Nephron progenitor cell (in vitro differentiated cells): ENCODE measurements at regions not wholly inside any gene's neighbourhood (a gene's known extent, or its start where the extent isn't known, plus 50 kb on each side); places are given as distances from the start of the nearest gene placed in this dataset.
"Not testable (repeated sequence)": the region's sequence is repeated elsewhere in the genome, so short reads cannot be mapped to it uniquely, and the experiment has no call there.

ENCODE experiments used
- DNase-seq: peaks from one replicate; pipeline ENCODE4 v3.0.0; 2021
- H3K27ac Mint-ChIP-seq: 2 replicates; pipeline ENCODE4 v1.8.0; 2021; ENCODE audit warnings: mild to moderate bottlenecking, moderate library complexity, mixed read lengths
- H3K27me3 Mint-ChIP-seq: 2 replicates; pipeline ENCODE4 v1.8.0; 2021; ENCODE audit warnings: mild to moderate bottlenecking, low read depth, mixed read lengths; ENCODE audit not compliant: poor library complexity
- H3K36me3 Mint-ChIP-seq: 2 replicates; pipeline ENCODE4 v1.8.0; 2021; ENCODE audit warnings: low read depth, mixed read lengths
- H3K4me1 Mint-ChIP-seq: 2 replicates; pipeline ENCODE4 v1.8.0; 2021; ENCODE audit warnings: mixed read lengths
- H3K4me3 Mint-ChIP-seq: 2 replicates; pipeline ENCODE4 v1.8.0; 2021; ENCODE audit warnings: mild to moderate bottlenecking, moderate library complexity, mixed read lengths
- H3K9me3 Mint-ChIP-seq: 2 replicates; pipeline ENCODE4 v1.8.0; 2021; ENCODE audit warnings: mild to moderate bottlenecking, moderate library complexity, mixed read lengths

DNA sequence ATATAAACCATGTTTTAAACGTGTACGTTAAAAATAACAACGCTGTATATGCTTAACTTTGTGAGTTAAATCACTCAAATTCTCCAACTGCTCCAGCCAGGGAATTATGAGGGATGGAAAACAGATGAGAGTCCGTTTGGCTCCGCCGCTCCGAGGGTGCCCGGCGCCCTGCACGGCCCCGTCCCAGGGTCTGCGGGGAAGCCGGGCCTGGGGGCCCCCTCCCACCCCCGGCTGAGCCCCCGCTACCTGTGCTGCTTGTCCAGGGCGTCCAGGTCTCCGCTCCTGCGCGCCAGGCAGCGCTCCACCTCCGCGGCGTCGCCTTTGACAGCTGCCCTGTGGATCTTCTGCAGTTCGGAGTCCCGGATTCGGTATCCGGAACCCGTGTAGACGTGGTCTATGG, 415.5 kb downstream of the FOXD4L4 start:
- not testable (repeated sequence) for H3K27ac Mint-ChIP-seq, H3K4me3 Mint-ChIP-seq, H3K27me3 Mint-ChIP-seq, H3K4me1 Mint-ChIP-seq, H3K36me3 Mint-ChIP-seq, H3K9me3 Mint-ChIP-seq, DNase-seq

DNA sequence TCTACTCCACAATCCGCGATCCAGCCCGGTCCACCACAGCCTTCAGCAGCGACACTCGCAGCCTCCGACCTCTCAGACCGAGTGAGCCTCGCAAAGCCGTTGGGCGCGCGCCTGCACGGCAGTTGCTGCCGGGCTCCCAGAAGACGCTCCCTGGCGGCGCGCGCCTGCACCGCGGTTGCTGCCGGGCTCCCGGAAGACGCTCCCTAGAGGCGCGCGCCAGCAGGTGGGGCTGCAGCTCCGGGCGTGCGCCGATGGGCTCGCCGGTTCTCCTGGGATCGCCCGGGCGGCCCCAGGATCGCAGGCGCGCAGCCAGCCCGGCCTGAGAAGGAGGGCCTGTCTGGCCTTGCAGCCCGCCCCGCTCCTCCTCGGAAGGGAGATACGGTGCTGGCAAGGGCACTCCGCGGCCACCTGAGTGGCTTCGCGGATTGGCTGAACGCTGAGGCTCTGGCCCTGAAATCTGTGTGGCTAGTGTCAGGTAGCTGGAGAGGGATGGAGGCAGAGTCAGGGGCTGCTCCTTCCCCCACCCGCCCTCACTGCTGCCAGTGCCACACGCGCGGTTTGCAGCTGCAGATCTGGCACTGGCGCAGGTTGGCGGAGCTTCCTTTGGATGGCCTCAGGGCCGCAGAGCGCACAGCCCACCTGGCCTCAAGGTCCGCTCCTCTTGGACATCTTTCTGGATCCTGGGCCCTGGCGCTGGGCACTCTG, 416.2 kb downstream of the FOXD4L4 start:
- DNase-seq = peak; percentile 51
- not testable (repeated sequence) for H3K27ac Mint-ChIP-seq, H3K9me3 Mint-ChIP-seq, H3K36me3 Mint-ChIP-seq, H3K4me3 Mint-ChIP-seq, H3K27me3 Mint-ChIP-seq, H3K4me1 Mint-ChIP-seq

- H3K4me3 Mint-ChIP-seq, H3K27ac Mint-ChIP-seq, H3K36me3 Mint-ChIP-seq, H3K27me3 Mint-ChIP-seq, H3K4me1 Mint-ChIP-seq, DNase-seq, H3K9me3 Mint-ChIP-seq: not testable (repeated sequence)
Observed at GRCh38 chr9:66153971-66154691, 417.2 kb downstream of the FOXD4L4 start.

GRCh38 chr9:66182316-66182715, 445.4 kb downstream of the FOXD4L4 start:
- H3K9me3 Mint-ChIP-seq, DNase-seq, H3K27me3 Mint-ChIP-seq, H3K27ac Mint-ChIP-seq, H3K36me3 Mint-ChIP-seq, H3K4me1 Mint-ChIP-seq, H3K4me3 Mint-ChIP-seq: not testable (repeated sequence)

DNA sequence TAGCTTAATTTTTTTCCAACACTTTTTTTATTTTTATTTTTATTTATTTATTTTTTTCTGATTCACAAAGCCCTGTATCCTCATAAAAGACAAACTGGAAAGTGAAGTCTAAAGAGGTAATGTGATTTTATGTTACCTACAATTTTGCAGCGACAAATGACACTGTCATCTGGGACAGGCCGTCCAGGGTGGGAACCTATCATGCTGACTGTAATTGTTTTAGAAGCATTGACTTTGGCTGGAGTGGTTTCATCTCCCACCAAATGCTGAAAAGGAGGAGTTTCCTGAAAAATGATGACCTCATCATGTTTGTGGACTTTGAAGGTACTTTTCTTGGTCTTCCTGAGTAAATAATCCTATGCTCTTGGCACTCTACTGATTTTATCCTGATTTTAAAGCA, 446.7 kb downstream of the FOXD4L4 start:
- H3K27me3 Mint-ChIP-seq, H3K27ac Mint-ChIP-seq, H3K9me3 Mint-ChIP-seq, H3K4me1 Mint-ChIP-seq, DNase-seq, H3K4me3 Mint-ChIP-seq, H3K36me3 Mint-ChIP-seq: not testable (repeated sequence)

DNA sequence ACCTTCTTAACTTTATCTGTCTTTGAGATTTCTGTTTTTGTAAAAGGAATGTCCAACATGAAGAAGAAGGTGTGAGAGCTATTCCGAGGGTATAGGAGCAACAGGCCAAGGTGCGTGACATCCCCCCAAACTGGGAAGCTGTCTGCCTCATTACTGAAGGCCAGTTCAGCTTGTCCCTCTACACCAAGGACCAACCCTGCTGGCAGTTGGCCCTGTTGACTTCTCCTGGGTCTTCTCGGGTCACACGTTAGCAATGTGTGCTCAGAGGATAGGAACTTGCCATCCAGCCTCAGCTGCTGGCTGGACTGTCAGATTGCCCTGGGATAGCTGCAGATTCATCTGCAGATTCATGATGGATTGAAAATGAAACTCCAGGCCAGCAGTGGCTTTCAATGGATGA, 460.3 kb downstream of the FOXD4L4 start:
- DNase-seq, H3K27me3 Mint-ChIP-seq, H3K36me3 Mint-ChIP-seq, H3K4me1 Mint-ChIP-seq, H3K27ac Mint-ChIP-seq, H3K9me3 Mint-ChIP-seq, H3K4me3 Mint-ChIP-seq: not testable (repeated sequence)

- not testable (repeated sequence) for H3K4me1 Mint-ChIP-seq, H3K9me3 Mint-ChIP-seq, H3K4me3 Mint-ChIP-seq, H3K27me3 Mint-ChIP-seq, H3K27ac Mint-ChIP-seq, H3K36me3 Mint-ChIP-seq
- peak; percentile 2 for DNase-seq
Observed at GRCh38 chr9:66198421-66198820, 461.5 kb downstream of the FOXD4L4 start.

GRCh38 chr9:66206617-66207016, 469.7 kb downstream of the FOXD4L4 start:
- not testable (repeated sequence) for H3K4me1 Mint-ChIP-seq, H3K27ac Mint-ChIP-seq, H3K36me3 Mint-ChIP-seq, H3K27me3 Mint-ChIP-seq, H3K9me3 Mint-ChIP-seq, DNase-seq, H3K4me3 Mint-ChIP-seq

GRCh38 chr9:66207914-66208313, 471.0 kb downstream of the FOXD4L4 start:
- not testable (repeated sequence) for DNase-seq, H3K4me1 Mint-ChIP-seq, H3K4me3 Mint-ChIP-seq, H3K9me3 Mint-ChIP-seq, H3K36me3 Mint-ChIP-seq, H3K27me3 Mint-ChIP-seq, H3K27ac Mint-ChIP-seq

DNA sequence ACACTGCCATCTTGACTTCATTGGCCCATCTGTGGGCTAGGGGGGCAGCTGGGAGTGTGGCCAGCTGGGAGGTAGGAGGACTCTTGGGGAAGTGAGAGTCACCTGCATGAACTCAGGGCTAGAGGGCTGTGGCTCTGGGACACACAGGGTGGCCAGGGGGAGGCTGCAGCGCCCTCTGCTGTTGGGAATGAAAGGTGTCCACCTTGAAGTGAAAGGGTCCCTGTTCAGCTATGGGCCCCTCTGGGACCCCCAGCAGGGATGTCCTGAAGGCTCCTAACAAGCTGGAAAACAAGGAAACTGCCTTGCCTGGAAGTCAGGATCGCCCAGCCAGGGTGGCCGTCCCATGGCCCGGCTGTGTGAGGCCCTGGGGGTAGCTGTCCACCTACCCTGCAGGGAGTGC, 507.8 kb downstream of the FOXD4L4 start:
- not testable (repeated sequence) for DNase-seq, H3K9me3 Mint-ChIP-seq, H3K4me1 Mint-ChIP-seq, H3K4me3 Mint-ChIP-seq, H3K27ac Mint-ChIP-seq, H3K27me3 Mint-ChIP-seq, H3K36me3 Mint-ChIP-seq

DNA sequence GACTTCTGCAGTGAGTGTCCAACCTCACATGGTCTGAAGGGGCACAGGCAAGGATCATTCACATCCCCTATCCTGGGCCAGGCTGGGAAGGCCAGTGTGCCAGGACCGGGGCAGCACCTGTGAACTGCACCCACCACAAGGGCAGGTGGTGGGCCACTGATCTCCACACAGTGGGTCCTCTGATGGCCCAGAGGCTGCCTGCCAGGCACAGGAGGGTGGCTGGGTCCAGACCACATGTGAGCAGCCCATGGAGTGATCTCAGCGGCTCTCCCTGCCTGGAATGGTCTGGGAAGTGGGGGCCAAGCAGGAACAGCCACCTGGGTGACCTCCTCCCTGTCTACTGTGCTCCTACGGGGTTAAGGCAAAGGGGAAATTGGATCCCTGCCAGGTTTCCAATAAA, 508.5 kb downstream of the FOXD4L4 start:
- not testable (repeated sequence) for H3K27ac Mint-ChIP-seq, H3K9me3 Mint-ChIP-seq, DNase-seq

DNA sequence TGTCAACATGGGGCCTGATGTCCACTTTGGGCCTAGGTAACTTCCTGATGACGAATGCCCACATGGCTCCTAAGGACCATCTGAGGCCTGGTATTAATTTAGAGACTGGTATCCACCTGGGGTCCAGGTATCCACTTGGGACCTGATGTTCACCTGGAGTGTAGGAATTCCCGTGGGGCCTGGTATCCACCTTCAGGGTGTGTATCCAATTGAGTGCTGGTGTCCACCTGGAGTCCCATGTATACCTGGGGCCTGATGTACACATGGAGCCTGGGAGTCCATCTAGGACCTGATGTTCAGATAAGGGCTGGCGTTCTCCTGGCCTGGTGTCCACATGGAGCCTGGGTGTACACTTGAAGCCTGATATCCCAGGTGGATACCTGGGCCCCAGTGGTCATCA, 520.6 kb downstream of the FOXD4L4 start:
- not testable (repeated sequence) for H3K4me1 Mint-ChIP-seq, H3K4me3 Mint-ChIP-seq, H3K27me3 Mint-ChIP-seq, H3K27ac Mint-ChIP-seq, H3K9me3 Mint-ChIP-seq, DNase-seq, H3K36me3 Mint-ChIP-seq

More for the DNA sequence above, 508.5 kb downstream of the FOXD4L4 start:
- H3K36me3 Mint-ChIP-seq, H3K4me1 Mint-ChIP-seq, H3K4me3 Mint-ChIP-seq, H3K27me3 Mint-ChIP-seq: not testable (repeated sequence)

- H3K4me3 Mint-ChIP-seq, H3K36me3 Mint-ChIP-seq, H3K9me3 Mint-ChIP-seq, DNase-seq, H3K27me3 Mint-ChIP-seq, H3K4me1 Mint-ChIP-seq, H3K27ac Mint-ChIP-seq: not testable (repeated sequence)
Observed at GRCh38 chr9:66261576-66261975, 524.6 kb downstream of the FOXD4L4 start.

- H3K9me3 Mint-ChIP-seq, H3K27ac Mint-ChIP-seq, H3K36me3 Mint-ChIP-seq, DNase-seq, H3K27me3 Mint-ChIP-seq, H3K4me3 Mint-ChIP-seq, H3K4me1 Mint-ChIP-seq: not testable (repeated sequence)
Observed at GRCh38 chr9:66263621-66264020, 526.7 kb downstream of the FOXD4L4 start.

- H3K4me3 Mint-ChIP-seq, H3K27ac Mint-ChIP-seq, H3K4me1 Mint-ChIP-seq, H3K9me3 Mint-ChIP-seq, H3K36me3 Mint-ChIP-seq, DNase-seq, H3K27me3 Mint-ChIP-seq: not testable (repeated sequence)
Observed at GRCh38 chr9:66264786-66265185, 527.8 kb downstream of the FOXD4L4 start.
